ENCODE measurements at regions not wholly inside any gene's neighbourhood (a gene's known extent, or its start where the extent isn't known, plus 50 kb on each side); places are given as distances from the start of the nearest gene placed in this dataset.

DNA sequence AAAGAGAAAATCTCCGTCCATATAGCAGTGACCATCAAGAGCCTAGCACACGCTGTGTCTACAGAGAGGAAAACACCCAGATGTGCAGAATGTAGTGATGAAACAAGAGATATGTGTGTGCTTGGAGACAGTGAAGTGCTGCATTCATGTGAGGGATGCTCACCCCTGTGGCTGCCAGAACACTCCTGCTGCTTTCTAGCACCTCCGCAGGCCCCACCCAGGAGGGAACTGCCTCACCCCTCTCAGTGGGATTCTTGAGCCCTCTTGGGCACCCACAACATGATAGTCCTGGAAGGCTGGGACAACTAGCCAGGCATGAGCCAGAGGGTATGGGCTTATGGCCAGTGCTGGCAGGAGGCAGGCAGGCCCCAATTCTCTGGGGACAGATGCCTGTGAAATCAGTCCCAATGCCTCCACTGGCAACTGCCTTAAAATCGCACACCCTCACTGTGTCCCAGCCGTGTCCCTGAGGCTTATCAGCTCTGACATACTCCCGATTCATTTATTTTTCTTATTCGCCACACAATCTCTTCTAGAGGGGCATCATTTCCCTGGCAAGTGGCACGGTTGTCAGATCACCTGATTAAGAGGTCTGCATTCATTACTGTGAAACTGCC lies 73.2 kb upstream of the FSTL4 start:
- H3K27me3 ChIP-seq (ENCODE audit: insufficient read depth, poor library complexity, severe bottlenecking), result no peaks in the 10 kb centered on the region
- no peak for DNase-seq (ENCODE audit: low read depth in 1 of 2, low spot score in 1 of 2)
- TF ChIP-seq POLR2AphosphoS5 (IDR thresholded peaks at IDR 0.05; ENCODE audit: low read depth), result no peak
- TF ChIP-seq GABPA (IDR thresholded peaks at IDR 0.05; ENCODE audit: low read depth), result no peak
- no peak for TF ChIP-seq SPI1 (IDR thresholded peaks at IDR 0.05; ENCODE audit: borderline replicate concordance, low read depth)
- TF ChIP-seq, protein P1, sequence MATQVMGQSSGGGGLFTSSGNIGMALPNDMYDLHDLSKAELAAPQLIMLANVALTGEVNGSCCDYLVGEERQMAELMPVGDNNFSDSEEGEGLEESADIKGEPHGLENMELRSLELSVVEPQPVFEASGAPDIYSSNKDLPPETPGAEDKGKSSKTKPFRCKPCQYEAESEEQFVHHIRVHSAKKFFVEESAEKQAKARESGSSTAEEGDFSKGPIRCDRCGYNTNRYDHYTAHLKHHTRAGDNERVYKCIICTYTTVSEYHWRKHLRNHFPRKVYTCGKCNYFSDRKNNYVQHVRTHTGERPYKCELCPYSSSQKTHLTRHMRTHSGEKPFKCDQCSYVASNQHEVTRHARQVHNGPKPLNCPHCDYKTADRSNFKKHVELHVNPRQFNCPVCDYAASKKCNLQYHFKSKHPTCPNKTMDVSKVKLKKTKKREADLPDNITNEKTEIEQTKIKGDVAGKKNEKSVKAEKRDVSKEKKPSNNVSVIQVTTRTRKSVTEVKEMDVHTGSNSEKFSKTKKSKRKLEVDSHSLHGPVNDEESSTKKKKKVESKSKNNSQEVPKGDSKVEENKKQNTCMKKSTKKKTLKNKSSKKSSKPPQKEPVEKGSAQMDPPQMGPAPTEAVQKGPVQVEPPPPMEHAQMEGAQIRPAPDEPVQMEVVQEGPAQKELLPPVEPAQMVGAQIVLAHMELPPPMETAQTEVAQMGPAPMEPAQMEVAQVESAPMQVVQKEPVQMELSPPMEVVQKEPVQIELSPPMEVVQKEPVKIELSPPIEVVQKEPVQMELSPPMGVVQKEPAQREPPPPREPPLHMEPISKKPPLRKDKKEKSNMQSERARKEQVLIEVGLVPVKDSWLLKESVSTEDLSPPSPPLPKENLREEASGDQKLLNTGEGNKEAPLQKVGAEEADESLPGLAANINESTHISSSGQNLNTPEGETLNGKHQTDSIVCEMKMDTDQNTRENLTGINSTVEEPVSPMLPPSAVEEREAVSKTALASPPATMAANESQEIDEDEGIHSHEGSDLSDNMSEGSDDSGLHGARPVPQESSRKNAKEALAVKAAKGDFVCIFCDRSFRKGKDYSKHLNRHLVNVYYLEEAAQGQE (IDR thresholded peaks at IDR 0.05; ENCODE audit: insufficient replicate concordance, low read depth), result no peak
- no peak overlapping the region for H3K4me3 ChIP-seq (replicated peaks; ENCODE audit: insufficient read depth, low read length)
- no peak overlapping the region for H3K27ac ChIP-seq (replicated peaks)

DNA sequence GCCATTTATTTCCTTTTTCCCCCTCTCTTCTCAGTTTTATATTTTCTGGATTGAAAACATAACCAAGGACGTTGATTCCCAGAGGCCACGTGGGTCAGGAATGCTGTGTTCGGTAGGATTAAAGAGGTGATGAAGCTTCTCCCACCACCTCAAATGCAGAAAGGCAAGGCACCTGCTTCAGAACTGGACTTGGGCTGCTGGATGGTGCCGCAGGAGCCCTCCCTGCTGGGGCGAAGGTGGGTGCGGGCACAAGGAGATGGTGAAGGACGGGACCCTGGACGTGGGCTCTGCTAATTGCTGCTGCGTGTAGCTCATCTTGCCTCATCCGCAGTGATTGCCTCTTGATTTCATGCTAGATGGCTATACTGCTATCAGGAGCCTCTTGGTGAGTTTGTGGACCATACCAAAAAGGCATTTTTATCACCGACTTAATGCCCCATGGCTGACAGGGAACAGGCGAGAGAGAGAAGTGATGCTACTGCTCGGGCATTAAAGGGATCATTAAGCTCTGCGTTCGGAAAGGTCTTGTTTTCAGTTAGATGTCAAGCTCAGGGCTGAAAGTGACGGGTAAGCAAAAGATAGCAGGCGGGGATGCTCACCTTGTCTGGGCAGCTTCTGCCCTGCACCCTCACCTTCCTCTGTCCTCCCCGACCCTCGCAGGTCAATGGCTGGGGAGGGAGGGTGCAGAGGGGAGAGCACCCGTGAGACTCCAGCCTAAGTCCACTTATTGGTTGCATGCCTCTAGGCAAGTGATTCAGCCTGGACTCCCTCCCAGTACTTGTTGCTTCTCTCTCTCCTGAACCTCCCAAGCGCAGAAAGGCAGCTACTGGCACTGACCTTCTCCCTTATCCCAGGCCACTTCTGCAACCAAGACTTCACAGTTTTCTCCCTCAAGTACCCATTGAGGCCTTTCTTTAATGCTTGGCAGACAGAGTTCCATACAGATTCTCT lies 71.6 kb upstream of the FSTL4 start:
- TF ChIP-seq SPI1 (IDR thresholded peaks at IDR 0.05; ENCODE audit: borderline replicate concordance, low read depth), result no peak
- TF ChIP-seq GABPA (IDR thresholded peaks at IDR 0.05; ENCODE audit: low read depth), result no peak
- TF ChIP-seq POLR2AphosphoS5 (IDR thresholded peaks at IDR 0.05; ENCODE audit: low read depth), result no peak
- TF ChIP-seq, protein P1 (IDR thresholded peaks at IDR 0.05; ENCODE audit: insufficient replicate concordance, low read depth), result no peak
- TF ChIP-seq, protein P2, sequence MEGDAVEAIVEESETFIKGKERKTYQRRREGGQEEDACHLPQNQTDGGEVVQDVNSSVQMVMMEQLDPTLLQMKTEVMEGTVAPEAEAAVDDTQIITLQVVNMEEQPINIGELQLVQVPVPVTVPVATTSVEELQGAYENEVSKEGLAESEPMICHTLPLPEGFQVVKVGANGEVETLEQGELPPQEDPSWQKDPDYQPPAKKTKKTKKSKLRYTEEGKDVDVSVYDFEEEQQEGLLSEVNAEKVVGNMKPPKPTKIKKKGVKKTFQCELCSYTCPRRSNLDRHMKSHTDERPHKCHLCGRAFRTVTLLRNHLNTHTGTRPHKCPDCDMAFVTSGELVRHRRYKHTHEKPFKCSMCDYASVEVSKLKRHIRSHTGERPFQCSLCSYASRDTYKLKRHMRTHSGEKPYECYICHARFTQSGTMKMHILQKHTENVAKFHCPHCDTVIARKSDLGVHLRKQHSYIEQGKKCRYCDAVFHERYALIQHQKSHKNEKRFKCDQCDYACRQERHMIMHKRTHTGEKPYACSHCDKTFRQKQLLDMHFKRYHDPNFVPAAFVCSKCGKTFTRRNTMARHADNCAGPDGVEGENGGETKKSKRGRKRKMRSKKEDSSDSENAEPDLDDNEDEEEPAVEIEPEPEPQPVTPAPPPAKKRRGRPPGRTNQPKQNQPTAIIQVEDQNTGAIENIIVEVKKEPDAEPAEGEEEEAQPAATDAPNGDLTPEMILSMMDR (IDR thresholded peaks at IDR 0.05; ENCODE audit: insufficient read depth, low read length), result no peak
- no peaks in the 10 kb centered on the region for H3K27me3 ChIP-seq (ENCODE audit: insufficient read depth, poor library complexity, severe bottlenecking)
- no peak for DNase-seq (ENCODE audit: low read depth in 1 of 2, low spot score in 1 of 2)
- no peak overlapping the region for H3K4me3 ChIP-seq (replicated peaks; ENCODE audit: insufficient read depth, low read length)
- H3K27ac ChIP-seq (replicated peaks), result no peak overlapping the region

DNA sequence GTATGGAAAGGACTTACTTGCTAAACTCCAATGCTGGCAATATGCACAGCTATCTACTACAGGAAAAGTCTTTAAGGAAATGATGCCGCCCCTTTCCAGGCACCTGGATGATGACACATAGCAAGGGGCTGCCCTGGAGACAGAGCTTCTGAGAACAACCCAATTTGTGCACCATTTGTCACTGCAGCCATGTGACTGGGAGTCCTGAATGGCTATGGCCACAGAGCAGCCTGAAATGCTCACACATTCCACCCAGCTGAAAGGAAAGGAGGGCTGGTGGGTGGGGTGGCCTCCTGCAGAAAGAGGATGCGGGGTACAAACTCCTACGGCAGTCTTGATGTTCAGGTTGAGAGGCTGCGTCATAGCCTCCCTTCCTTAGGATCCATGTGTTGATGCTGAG lies 70.1 kb upstream of the FSTL4 start:
- Histone ChIP-seq H3K27ac (replicated peaks) (no peak overlapping the region), H3K4me3 (replicated peaks; ENCODE audit: insufficient read depth, low read length) (no peak overlapping the region), H3K27me3 (ENCODE audit: insufficient read depth, poor library complexity, severe bottlenecking) (no peaks in the 10 kb centered on the region)
- no peak for DNase-seq (ENCODE audit: low read depth in 1 of 2, low spot score in 1 of 2)
- no peak for TF ChIP-seq SPI1 (IDR thresholded peaks at IDR 0.05; ENCODE audit: borderline replicate concordance, low read depth)
- TF ChIP-seq POLR2AphosphoS5 (IDR thresholded peaks at IDR 0.05; ENCODE audit: low read depth), result no peak
- TF ChIP-seq, protein P1 (IDR thresholded peaks at IDR 0.05; ENCODE audit: insufficient replicate concordance, low read depth), result no peak
- no peak for TF ChIP-seq GABPA (IDR thresholded peaks at IDR 0.05; ENCODE audit: low read depth)
- TF ChIP-seq, protein P2 (IDR thresholded peaks at IDR 0.05; ENCODE audit: insufficient read depth, low read length), result no peak

Data from HL-60 (cell line).